AG04450 (cell line): ENCODE measurements at regions not wholly inside any gene's neighbourhood (a gene's known extent, or its start where the extent isn't known, plus 50 kb on each side); places are given as distances from the start of the nearest gene placed in this dataset.

Experiments used
- CTCF ChIA-PET: fragments of 300-600, 350-600 bp; formaldehyde crosslinking; extraction: SDS; loops from one replicate; lab custom pipeline; 2022; ENCODE audit warnings: antibody characterized with exemption, inconsistent platforms; lab: Charles Lee
- POLR2A ChIA-PET: fragments of 350-600 bp; formaldehyde crosslinking; extraction: SDS; loops from one replicate; lab custom pipeline; 2021; ENCODE audit warnings: antibody characterized with exemption, inconsistent platforms; lab: Yijun Ruan, JAX
- DNase-seq: peaks from one replicate; pipeline ENCODE4 v3.0.0-alpha.2; 2011; ENCODE audit warnings: low read depth, low spot score
- H3K27ac ChIP-seq: one replicate; pipeline ENCODE4 v1.5.1; 2012; ENCODE audit warnings: low read depth, low read length, control low read depth
- H3K27me3 ChIP-seq: one replicate; pipeline ENCODE4 v1.6.0; 2012; ENCODE audit warnings: low read length; ENCODE audit not compliant: control insufficient read depth, insufficient read depth
- H3K4me3 ChIP-seq: 2 replicates; pipeline ENCODE4 v1.5.1; 2011; ENCODE audit warnings: mild to moderate bottlenecking, low read depth, low read length, control low read depth
- H3K9me3 ChIP-seq: 2 replicates; pipeline ENCODE4 v1.5.1; 2012; ENCODE audit warnings: low read length; ENCODE audit not compliant: control insufficient read depth, insufficient read depth
- CTCF ChIP-seq: IDR thresholded peaks from 2 replicates; pipeline ENCODE4 v1.5.1; 2011; ENCODE audit warnings: low read depth, low read length, control low read depth, inconsistent platforms

- CTCF ChIA-PET = interaction anchor here (0.7 to 1.2 kb wide), 4 partner anchors 13 to 192 kb away, joined by 3 to 5 read pairs (median 4); no protein-coding TSS in a partner anchor
- Histone ChIP-seq H3K9me3 (no peaks in the 10 kb centered on the region), H3K27ac (no peak overlapping the region), H3K27me3 (no peaks in the 10 kb centered on the region), H3K4me3 (no peak overlapping the region)
- POLR2A ChIA-PET = interaction anchor here (0.6 kb wide), 1 partner anchor 111 kb away, joined by 3 read pairs; no protein-coding TSS in a partner anchor
- DNase-seq = no peak
- no peak for TF ChIP-seq CTCF
Observed at GRCh38 chr6:138575257-138575656, 76.0 kb upstream of the NHSL1 start.

GRCh38 chr6:138576313-138576712 lies 77.0 kb upstream of the NHSL1 start:
- no peak overlapping the region for H3K27ac ChIP-seq
- POLR2A ChIA-PET = no interaction called here
- no peak overlapping the region for H3K4me3 ChIP-seq
- CTCF ChIA-PET = interaction anchor here (0.8 kb wide), 1 partner anchor 190 kb away, joined by 3 read pairs; no protein-coding TSS in a partner anchor
- H3K9me3 ChIP-seq = no peaks in the 10 kb centered on the region
- TF ChIP-seq CTCF = no peak
- no peak for DNase-seq
- no peaks in the 10 kb centered on the region for H3K27me3 ChIP-seq

- no peaks in the 10 kb centered on the region for H3K27me3 ChIP-seq
- no peak for TF ChIP-seq CTCF
- H3K4me3 ChIP-seq = no peak overlapping the region
- CTCF ChIA-PET = no interaction called here
- no peaks in the 10 kb centered on the region for H3K9me3 ChIP-seq
- no peak for DNase-seq
- POLR2A ChIA-PET = no interaction called here
- H3K27ac ChIP-seq = no peak overlapping the region
Observed at GRCh38 chr6:138577151-138577915, 78.0 kb upstream of the NHSL1 start.

GRCh38 chr6:138580040-138580439 lies 80.7 kb upstream of the NHSL1 start:
- no peak for DNase-seq
- CTCF ChIA-PET = interaction anchor here (1.0 to 1.5 kb wide), 2 partner anchors 8 to 10 kb away, joined by 3 to 6 read pairs; no protein-coding TSS in a partner anchor
- no peaks in the 10 kb centered on the region for H3K9me3 ChIP-seq
- no peak for TF ChIP-seq CTCF
- POLR2A ChIA-PET = no interaction called here
- H3K27me3 ChIP-seq = no peaks in the 10 kb centered on the region
- H3K4me3 ChIP-seq = no peak overlapping the region
- H3K27ac ChIP-seq = no peak overlapping the region

- Histone ChIP-seq H3K4me3 (no peak overlapping the region), H3K27me3 (no peaks in the 10 kb centered on the region), H3K27ac (no peak overlapping the region), H3K9me3 (no peaks in the 10 kb centered on the region)
- TF ChIP-seq CTCF = no peak
- no peak for DNase-seq
- ChIA-PET CTCF (interaction anchor here (1.0 to 1.5 kb wide), 2 partner anchors 8 to 10 kb away, joined by 3 to 6 read pairs; no protein-coding TSS in a partner anchor), POLR2A (no interaction called here)
Observed at GRCh38 chr6:138580801-138581200, 81.5 kb upstream of the NHSL1 start.
